ENCODE measurements at regions not wholly inside any gene's neighbourhood (a gene's known extent, or its start where the extent isn't known, plus 50 kb on each side); places are given as distances from the start of the nearest gene placed in this dataset.

DNA sequence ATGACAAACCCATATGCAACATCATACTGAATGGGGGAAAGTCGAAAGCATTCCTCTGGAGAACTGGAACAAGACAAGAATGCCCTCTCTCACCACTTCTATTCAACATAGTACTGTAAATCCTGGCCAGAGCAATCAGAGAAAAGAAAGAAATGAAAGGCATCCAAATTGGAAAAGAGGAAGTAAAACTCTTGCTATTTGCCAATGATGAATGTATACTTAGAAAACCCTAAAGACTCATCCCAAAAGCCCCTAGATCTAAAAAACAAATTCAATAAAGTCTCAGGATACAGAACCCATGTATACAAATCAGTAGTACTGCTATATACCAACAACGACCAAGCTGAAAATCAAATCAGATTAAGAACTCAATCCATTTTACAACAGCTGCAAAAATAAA lies 66.9 kb downstream of the SPATA31C2 start:
- TF ChIP-seq, protein P1, sequence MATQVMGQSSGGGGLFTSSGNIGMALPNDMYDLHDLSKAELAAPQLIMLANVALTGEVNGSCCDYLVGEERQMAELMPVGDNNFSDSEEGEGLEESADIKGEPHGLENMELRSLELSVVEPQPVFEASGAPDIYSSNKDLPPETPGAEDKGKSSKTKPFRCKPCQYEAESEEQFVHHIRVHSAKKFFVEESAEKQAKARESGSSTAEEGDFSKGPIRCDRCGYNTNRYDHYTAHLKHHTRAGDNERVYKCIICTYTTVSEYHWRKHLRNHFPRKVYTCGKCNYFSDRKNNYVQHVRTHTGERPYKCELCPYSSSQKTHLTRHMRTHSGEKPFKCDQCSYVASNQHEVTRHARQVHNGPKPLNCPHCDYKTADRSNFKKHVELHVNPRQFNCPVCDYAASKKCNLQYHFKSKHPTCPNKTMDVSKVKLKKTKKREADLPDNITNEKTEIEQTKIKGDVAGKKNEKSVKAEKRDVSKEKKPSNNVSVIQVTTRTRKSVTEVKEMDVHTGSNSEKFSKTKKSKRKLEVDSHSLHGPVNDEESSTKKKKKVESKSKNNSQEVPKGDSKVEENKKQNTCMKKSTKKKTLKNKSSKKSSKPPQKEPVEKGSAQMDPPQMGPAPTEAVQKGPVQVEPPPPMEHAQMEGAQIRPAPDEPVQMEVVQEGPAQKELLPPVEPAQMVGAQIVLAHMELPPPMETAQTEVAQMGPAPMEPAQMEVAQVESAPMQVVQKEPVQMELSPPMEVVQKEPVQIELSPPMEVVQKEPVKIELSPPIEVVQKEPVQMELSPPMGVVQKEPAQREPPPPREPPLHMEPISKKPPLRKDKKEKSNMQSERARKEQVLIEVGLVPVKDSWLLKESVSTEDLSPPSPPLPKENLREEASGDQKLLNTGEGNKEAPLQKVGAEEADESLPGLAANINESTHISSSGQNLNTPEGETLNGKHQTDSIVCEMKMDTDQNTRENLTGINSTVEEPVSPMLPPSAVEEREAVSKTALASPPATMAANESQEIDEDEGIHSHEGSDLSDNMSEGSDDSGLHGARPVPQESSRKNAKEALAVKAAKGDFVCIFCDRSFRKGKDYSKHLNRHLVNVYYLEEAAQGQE (IDR thresholded peaks at IDR 0.05; ENCODE audit: borderline replicate concordance), result no peak
- TF ChIP-seq SMC3 (conservative IDR thresholded peaks at IDR 0.05; ENCODE audit: poor library complexity) (no peak), RAD21 (conservative IDR thresholded peaks at IDR 0.05) (no peak), EP300 (conservative IDR thresholded peaks at IDR 0.05; ENCODE audit: poor library complexity, severe bottlenecking) (no peak), TAF1 (IDR thresholded peaks at IDR 0.05; ENCODE audit: low read depth) (no peak), POLR2AphosphoS5 (IDR thresholded peaks at IDR 0.05) (no peak), EZH2 (IDR thresholded peaks at IDR 0.05; ENCODE audit: borderline replicate concordance, insufficient read depth, low read length, poor library complexity, severe bottlenecking) (no peak), MXI1 (conservative IDR thresholded peaks at IDR 0.05; ENCODE audit: poor library complexity, severe bottlenecking) (no peak)
- TF ChIP-seq, protein P2, sequence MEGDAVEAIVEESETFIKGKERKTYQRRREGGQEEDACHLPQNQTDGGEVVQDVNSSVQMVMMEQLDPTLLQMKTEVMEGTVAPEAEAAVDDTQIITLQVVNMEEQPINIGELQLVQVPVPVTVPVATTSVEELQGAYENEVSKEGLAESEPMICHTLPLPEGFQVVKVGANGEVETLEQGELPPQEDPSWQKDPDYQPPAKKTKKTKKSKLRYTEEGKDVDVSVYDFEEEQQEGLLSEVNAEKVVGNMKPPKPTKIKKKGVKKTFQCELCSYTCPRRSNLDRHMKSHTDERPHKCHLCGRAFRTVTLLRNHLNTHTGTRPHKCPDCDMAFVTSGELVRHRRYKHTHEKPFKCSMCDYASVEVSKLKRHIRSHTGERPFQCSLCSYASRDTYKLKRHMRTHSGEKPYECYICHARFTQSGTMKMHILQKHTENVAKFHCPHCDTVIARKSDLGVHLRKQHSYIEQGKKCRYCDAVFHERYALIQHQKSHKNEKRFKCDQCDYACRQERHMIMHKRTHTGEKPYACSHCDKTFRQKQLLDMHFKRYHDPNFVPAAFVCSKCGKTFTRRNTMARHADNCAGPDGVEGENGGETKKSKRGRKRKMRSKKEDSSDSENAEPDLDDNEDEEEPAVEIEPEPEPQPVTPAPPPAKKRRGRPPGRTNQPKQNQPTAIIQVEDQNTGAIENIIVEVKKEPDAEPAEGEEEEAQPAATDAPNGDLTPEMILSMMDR (IDR thresholded peaks at IDR 0.05; ENCODE audit: poor library complexity, severe bottlenecking), result no peak
- Histone ChIP-seq H3K9me3 (ENCODE audit: low read length) (no peaks in the 10 kb centered on the region), H3K27me3 (ENCODE audit: insufficient read depth, low read depth, low read length) (no peaks in the 10 kb centered on the region)

DNA sequence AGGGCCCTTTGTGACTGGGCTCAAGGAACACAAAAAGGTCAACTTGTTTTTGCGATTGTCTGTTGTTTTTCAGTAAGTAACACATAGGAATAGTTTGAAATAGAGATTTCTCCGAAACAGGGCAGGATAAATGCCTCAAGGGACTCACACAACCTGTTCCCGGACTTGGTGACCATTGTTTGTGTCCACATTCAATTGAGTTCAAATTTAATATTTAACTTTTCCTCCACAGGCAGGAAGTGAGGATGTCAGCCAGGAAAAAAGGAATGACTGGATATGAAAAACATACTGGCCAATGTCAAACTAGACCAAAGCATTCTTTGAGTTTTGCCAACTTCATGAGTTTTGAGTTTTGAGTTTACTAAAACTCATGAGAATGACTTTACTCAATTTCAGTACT lies 72.7 kb downstream of the SPATA31C2 start:
- no peak overlapping the region for H2AFZ ChIP-seq (ENCODE audit: low read depth, low read length)
- H4K20me1 ChIP-seq (ENCODE audit: insufficient read depth), result no peaks in the 10 kb centered on the region
- no peaks in the 10 kb centered on the region for H3F3A ChIP-seq (ENCODE audit: insufficient read depth, low read length, poor library complexity, severe bottlenecking)
- H3K27ac ChIP-seq (ENCODE audit: low read length), result no peak overlapping the region
- no peaks in the 10 kb centered on the region for H3K9me3 ChIP-seq (ENCODE audit: low read length)
- TF ChIP-seq EP300 (conservative IDR thresholded peaks at IDR 0.05; ENCODE audit: poor library complexity, severe bottlenecking) (no peak), RAD21 (conservative IDR thresholded peaks at IDR 0.05) (no peak), POLR2AphosphoS5 (IDR thresholded peaks at IDR 0.05) (no peak)
- no peak overlapping the region for H3K4me2 ChIP-seq (ENCODE audit: low read length)
- H3K9ac ChIP-seq (ENCODE audit: low read length), result no peak overlapping the region
- no peaks in the 10 kb centered on the region for H3K79me2 ChIP-seq (replicated peaks; ENCODE audit: insufficient read depth, low read length)
- no peaks in the 10 kb centered on the region for H3K9me2 ChIP-seq (ENCODE audit: insufficient read depth, low read length)
- H3K4me3 ChIP-seq (ENCODE audit: low read length), result no peak overlapping the region
- no peaks in the 10 kb centered on the region for H3K36me3 ChIP-seq (ENCODE audit: insufficient read depth, low read length)
- no peaks in the 10 kb centered on the region for H3K27me3 ChIP-seq (ENCODE audit: insufficient read depth, low read depth, low read length)

More for the DNA sequence above, 66.9 kb downstream of the SPATA31C2 start:
- H4K20me1 ChIP-seq (ENCODE audit: insufficient read depth), result no peaks in the 10 kb centered on the region
- H3K4me2 ChIP-seq (ENCODE audit: low read length), result no peak overlapping the region
- no peaks in the 10 kb centered on the region for H3K9me2 ChIP-seq (ENCODE audit: insufficient read depth, low read length)
- H3F3A ChIP-seq (ENCODE audit: insufficient read depth, low read length, poor library complexity, severe bottlenecking), result no peaks in the 10 kb centered on the region
- H3K27ac ChIP-seq (ENCODE audit: low read length), result no peak overlapping the region
- H3K36me3 ChIP-seq (ENCODE audit: insufficient read depth, low read length), result no peaks in the 10 kb centered on the region
- H3K4me3 ChIP-seq (ENCODE audit: low read length), result no peak overlapping the region
- no peaks in the 10 kb centered on the region for H3K79me2 ChIP-seq (replicated peaks; ENCODE audit: insufficient read depth, low read length)
- no peak overlapping the region for H2AFZ ChIP-seq (ENCODE audit: low read depth, low read length)
- no peak overlapping the region for H3K9ac ChIP-seq (ENCODE audit: low read length)

- no peaks in the 10 kb centered on the region for H3K27me3 ChIP-seq (ENCODE audit: insufficient read depth, low read depth, low read length)
- H3K36me3 ChIP-seq (ENCODE audit: insufficient read depth, low read length), result no peaks in the 10 kb centered on the region
- no peak overlapping the region for H3K4me3 ChIP-seq (ENCODE audit: low read length)
- H3F3A ChIP-seq (ENCODE audit: insufficient read depth, low read length, poor library complexity, severe bottlenecking), result no peaks in the 10 kb centered on the region
- no peaks in the 10 kb centered on the region for H3K9me2 ChIP-seq (ENCODE audit: insufficient read depth, low read length)
- no peak overlapping the region for H2AFZ ChIP-seq (ENCODE audit: low read depth, low read length)
- H3K9me3 ChIP-seq (ENCODE audit: low read length), result no peaks in the 10 kb centered on the region
- TF ChIP-seq MXI1 (conservative IDR thresholded peaks at IDR 0.05; ENCODE audit: poor library complexity, severe bottlenecking) (no peak), POLR2AphosphoS5 (IDR thresholded peaks at IDR 0.05) (no peak), RAD21 (conservative IDR thresholded peaks at IDR 0.05) (no peak), TAF1 (IDR thresholded peaks at IDR 0.05; ENCODE audit: low read depth) (no peak), EZH2 (IDR thresholded peaks at IDR 0.05; ENCODE audit: borderline replicate concordance, insufficient read depth, low read length, poor library complexity, severe bottlenecking) (no peak), EP300 (conservative IDR thresholded peaks at IDR 0.05; ENCODE audit: poor library complexity, severe bottlenecking) (no peak), SMC3 (conservative IDR thresholded peaks at IDR 0.05; ENCODE audit: poor library complexity) (no peak)
- TF ChIP-seq, protein P1 (IDR thresholded peaks at IDR 0.05; ENCODE audit: borderline replicate concordance), result no peak
- TF ChIP-seq, protein P2 (IDR thresholded peaks at IDR 0.05; ENCODE audit: poor library complexity, severe bottlenecking), result no peak
- H3K4me2 ChIP-seq (ENCODE audit: low read length), result no peak overlapping the region
- H3K79me2 ChIP-seq (replicated peaks; ENCODE audit: insufficient read depth, low read length), result no peaks in the 10 kb centered on the region
- no peaks in the 10 kb centered on the region for H4K20me1 ChIP-seq (ENCODE audit: insufficient read depth)
- no peak overlapping the region for H3K27ac ChIP-seq (ENCODE audit: low read length)
- no peak overlapping the region for H3K9ac ChIP-seq (ENCODE audit: low read length)
These were observed 73.7 kb downstream of the SPATA31C2 start for GRCh38 chr9:88064554-88064953.
